Esophagus squamous epithelium (tissue), 4 donors: ENCODE measurements at regions not wholly inside any gene's neighbourhood (a gene's known extent, or its start where the extent isn't known, plus 50 kb on each side); places are given as distances from the start of the nearest gene placed in this dataset.

ENCODE experiments used
- CTCF ChIP-seq, 6 experiments: fragments of 450-650 bp in 4 of 6; fragments of 200-600 bp in 2 of 6; sonication (generic) in 2 of 6; IDR thresholded peaks; one replicate each; pipeline ENCODE4 v1.5.1; 2016 to 2019; ENCODE audit warnings: antibody characterized with exemption in 6 of 6, mild to moderate bottlenecking in 4 of 6, moderate library complexity in 4 of 6
- POLR2A ChIP-seq, 4 donors: fragments of 450-650 bp; IDR thresholded peaks; one replicate each; pipeline ENCODE4 v1.6.1; 2017; ENCODE audit warnings: antibody characterized with exemption in 4 of 4, mild to moderate bottlenecking in 4 of 4, moderate library complexity in 3 of 4

GRCh38 chr14:42541535-42542001 lies 934.9 kb downstream of the LRFN5 start:
- TF ChIP-seq CTCF (IDR thresholded peaks at IDR 0.05) (no peak), POLR2A (IDR thresholded peaks at IDR 0.05) (no peak)
